ENCODE measurements at regions not wholly inside any gene's neighbourhood (a gene's known extent, or its start where the extent isn't known, plus 50 kb on each side); places are given as distances from the start of the nearest gene placed in this dataset.

- no peaks in the 10 kb centered on the region for H3K79me2 ChIP-seq (ENCODE audit: low read length)
- no peak overlapping the region for H3K4me2 ChIP-seq (ENCODE audit: low read depth, low read length)
- no peaks in the 10 kb centered on the region for H3K36me3 ChIP-seq (replicated peaks; ENCODE audit: insufficient read depth, low read length)
- no peak overlapping the region for H2AFZ ChIP-seq (ENCODE audit: low read length)
- H3K4me1 ChIP-seq (ENCODE audit: low read length) = no peaks in the 10 kb centered on the region
- no peak overlapping the region for H3K9ac ChIP-seq (ENCODE audit: low read length)
- no peak for TF ChIP-seq CTCF (IDR thresholded peaks at IDR 0.05; ENCODE audit: low read length)
- TF ChIP-seq EZH2 (optimal IDR thresholded peaks at IDR 0.05; ENCODE audit: low read depth, low read length) = no peak
- no peak for TF ChIP-seq EZH2phosphoT487 (IDR thresholded peaks at IDR 0.05; ENCODE audit: low read length)
- H3K27ac ChIP-seq (ENCODE audit: low read length) = no peak overlapping the region
- no peaks in the 10 kb centered on the region for H4K20me1 ChIP-seq (ENCODE audit: insufficient read depth, low read length)
- H3K9me2 ChIP-seq (replicated peaks; ENCODE audit: insufficient read depth, low read length) = no peaks in the 10 kb centered on the region
- H3K9me3 ChIP-seq (replicated peaks; ENCODE audit: insufficient read depth, low read length) = no peaks in the 10 kb centered on the region
- no peak for DNase-seq
- no peaks in the 10 kb centered on the region for H3F3A ChIP-seq (ENCODE audit: insufficient read depth, low read length)
- H3K27me3 ChIP-seq (replicated peaks; ENCODE audit: insufficient read depth, low read length) = no peaks in the 10 kb centered on the region
- no peak overlapping the region for H3K4me3 ChIP-seq (ENCODE audit: low read length)
Measured at GRCh38 chr3:59127071-59127470, 77.2 kb upstream of the CFAP20DC start.

GRCh38 chr3:59126446-59126845 lies 76.6 kb upstream of the CFAP20DC start:
- H4K20me1 ChIP-seq (ENCODE audit: insufficient read depth, low read length) = no peaks in the 10 kb centered on the region
- H3K27me3 ChIP-seq (replicated peaks; ENCODE audit: insufficient read depth, low read length) = no peaks in the 10 kb centered on the region
- no peak overlapping the region for H3K9ac ChIP-seq (ENCODE audit: low read length)
- no peaks in the 10 kb centered on the region for H3K79me2 ChIP-seq (ENCODE audit: low read length)
- no peaks in the 10 kb centered on the region for H3K9me2 ChIP-seq (replicated peaks; ENCODE audit: insufficient read depth, low read length)
- no peak overlapping the region for H2AFZ ChIP-seq (ENCODE audit: low read length)
- no peak overlapping the region for H3K4me2 ChIP-seq (ENCODE audit: low read depth, low read length)
- H3K36me3 ChIP-seq (replicated peaks; ENCODE audit: insufficient read depth, low read length) = no peaks in the 10 kb centered on the region
- TF ChIP-seq EZH2phosphoT487 (IDR thresholded peaks at IDR 0.05; ENCODE audit: low read length) = no peak
- no peak for TF ChIP-seq EZH2 (optimal IDR thresholded peaks at IDR 0.05; ENCODE audit: low read depth, low read length)
- no peak for TF ChIP-seq CTCF (IDR thresholded peaks at IDR 0.05; ENCODE audit: low read length)
- H3F3A ChIP-seq (ENCODE audit: insufficient read depth, low read length) = no peaks in the 10 kb centered on the region
- no peak overlapping the region for H3K27ac ChIP-seq (ENCODE audit: low read length)
- H3K4me3 ChIP-seq (ENCODE audit: low read length) = no peak overlapping the region
- no peaks in the 10 kb centered on the region for H3K9me3 ChIP-seq (replicated peaks; ENCODE audit: insufficient read depth, low read length)
- DNase-seq = no peak
- no peaks in the 10 kb centered on the region for H3K4me1 ChIP-seq (ENCODE audit: low read length)

GRCh38 chr3:59121346-59122144 lies 71.7 kb upstream of the CFAP20DC start:
- Histone ChIP-seq H3K9ac (ENCODE audit: low read length) (no peak overlapping the region), H4K20me1 (ENCODE audit: insufficient read depth, low read length) (no peaks in the 10 kb centered on the region), H3K4me3 (ENCODE audit: low read length) (no peak overlapping the region), H3K27ac (ENCODE audit: low read length) (no peak overlapping the region), H3K4me1 (ENCODE audit: low read length) (no peaks in the 10 kb centered on the region), H3K9me2 (replicated peaks; ENCODE audit: insufficient read depth, low read length) (no peaks in the 10 kb centered on the region), H3K27me3 (replicated peaks; ENCODE audit: insufficient read depth, low read length) (no peaks in the 10 kb centered on the region), H3K79me2 (ENCODE audit: low read length) (no peaks in the 10 kb centered on the region), H2AFZ (ENCODE audit: low read length) (no peak overlapping the region), H3K9me3 (replicated peaks; ENCODE audit: insufficient read depth, low read length) (no peaks in the 10 kb centered on the region), H3K4me2 (ENCODE audit: low read depth, low read length) (no peak overlapping the region), H3K36me3 (replicated peaks; ENCODE audit: insufficient read depth, low read length) (no peaks in the 10 kb centered on the region), H3F3A (ENCODE audit: insufficient read depth, low read length) (no peaks in the 10 kb centered on the region)
- TF ChIP-seq EZH2phosphoT487 (IDR thresholded peaks at IDR 0.05; ENCODE audit: low read length) = no peak
- TF ChIP-seq CTCF (IDR thresholded peaks at IDR 0.05; ENCODE audit: low read length) = no peak
- TF ChIP-seq EZH2 (optimal IDR thresholded peaks at IDR 0.05; ENCODE audit: low read depth, low read length) = no peak
- no peak for DNase-seq

Data from MM.1S (cell line).